ENCODE measurements at regions not wholly inside any gene's neighbourhood (a gene's known extent, or its start where the extent isn't known, plus 50 kb on each side); places are given as distances from the start of the nearest gene placed in this dataset.

- H2BK20ac ChIP-seq (ENCODE audit: low read depth, low read length), result no peak overlapping the region
- H2AK9ac ChIP-seq (replicated peaks; ENCODE audit: low read depth, low read length, poor library complexity), result no peak overlapping the region
- TF ChIP-seq CEBPB (IDR thresholded peaks at IDR 0.05; ENCODE audit: low read depth, low read length) (no peak), MAFK (IDR thresholded peaks at IDR 0.05; ENCODE audit: low read depth, low read length) (no peak), ELK1 (IDR thresholded peaks at IDR 0.05; ENCODE audit: borderline replicate concordance, low read depth, low read length) (no peak), MAZ (IDR thresholded peaks at IDR 0.05; ENCODE audit: borderline replicate concordance, low read depth, low read length) (no peak), RFX5 (IDR thresholded peaks at IDR 0.05; ENCODE audit: low read depth, low read length) (no peak), BHLHE40 (IDR thresholded peaks at IDR 0.05; ENCODE audit: low read depth, low read length) (no peak), CTCF (conservative IDR thresholded peaks at IDR 0.05; ENCODE audit: low read depth, low read length) (no peak), RCOR1 (IDR thresholded peaks at IDR 0.05; ENCODE audit: insufficient replicate concordance, low read length) (no peak), NFE2L2 (IDR thresholded peaks at IDR 0.05; ENCODE audit: low read depth, low read length) (no peak), CHD1 (IDR thresholded peaks at IDR 0.05; ENCODE audit: low read depth, low read length) (no peak), USF2 (IDR thresholded peaks at IDR 0.05; ENCODE audit: low read depth, low read length) (no peak)
- no peak overlapping the region for H2BK15ac ChIP-seq (ENCODE audit: low read depth, low read length)
- H2AK5ac ChIP-seq (ENCODE audit: low read depth, low read length), result no peak overlapping the region
- H4K5ac ChIP-seq (ENCODE audit: low read depth, low read length), result no peak overlapping the region
- POLR2A ChIA-PET (ENCODE audit: unreplicated experiment), result no interaction called here
- no peak overlapping the region for H2BK120ac ChIP-seq (ENCODE audit: low read depth, low read length)
- H2AFZ ChIP-seq (replicated peaks; ENCODE audit: low read length, poor library complexity), result no peak overlapping the region
- no peak overlapping the region for H3K4me2 ChIP-seq (ENCODE audit: low read depth, low read length)
- H4K20me1 ChIP-seq (ENCODE audit: insufficient read depth, low read length), result no peaks in the 10 kb centered on the region
- no peaks in the 10 kb centered on the region for H3K9me3 ChIP-seq (ENCODE audit: control insufficient read depth, insufficient read depth, low read length)
- no CpG with 5 or more reads among the region's 3 CpGs for WGBS, 2 experiments (ENCODE audit: extremely low coverage in 2 of 2, insufficient read length in 1 of 2)
- H3K56ac ChIP-seq (ENCODE audit: extremely low read depth, insufficient read depth, low read length), result no peak overlapping the region
- in situ Hi-C loops (cut with MboI; ENCODE audit: low sequenced_read_pairs) (no loop called here), intact Hi-C loops (cut with micrococcal nuclease) (no loop called here), dilution Hi-C loops (cut with HindIII; ENCODE audit: low sequenced_read_pairs, unreplicated experiment) (no loop called here)
- H3K79me1 ChIP-seq (ENCODE audit: low read depth in 1 of 2, low read length in 2 of 2), result 0 out of 4 replicates have a peak, but pooled peaks cover 0 to 3% of the 10 kb centered on the region in 2 experiments
- H3K4ac ChIP-seq (ENCODE audit: low read depth, low read length), result no peak overlapping the region
- no peak overlapping the region for H4K91ac ChIP-seq (ENCODE audit: insufficient read depth, low read depth, low read length)
- no peak overlapping the region for H3K9ac ChIP-seq (ENCODE audit: low read depth, low read length)
- H2BK5ac ChIP-seq (ENCODE audit: low read depth, low read length, poor library complexity, severe bottlenecking), result no peak overlapping the region
- peaks cover 3% of the 10 kb centered on the region; the same call in 1 of the 2 replicates for H3K4me1 ChIP-seq (ENCODE audit: control insufficient read depth, insufficient read depth, low read length)
- no peak overlapping the region for H3K4me3 ChIP-seq (ENCODE audit: insufficient read depth, low read depth, low read length)
- H3K36me3 ChIP-seq (ENCODE audit: control insufficient read depth, insufficient read depth, low read length), result no peaks in the 10 kb centered on the region
- H3K18ac ChIP-seq (ENCODE audit: low read depth, low read length), result no peak overlapping the region
- peaks cover 4% of the 10 kb centered on the region; the same call in 1 of the 2 replicates for H3K9me1 ChIP-seq (ENCODE audit: insufficient read depth, low read length)
- CTCF ChIA-PET, result interaction anchor here (0.6 to 1.5 kb wide), 2 partner anchors 208 to 587 kb away, joined by 3 to 7 read pairs; no protein-coding TSS in a partner anchor
- BruUV-seq (replicated peaks), result no TSS peak
- H3K23ac ChIP-seq (ENCODE audit: low read depth, low read length), result no peak overlapping the region
- DNase-seq (no peak), ATAC-seq (ENCODE audit: low read depth) (no peak)
- no peak overlapping the region for H3K14ac ChIP-seq (replicated peaks; ENCODE audit: low read depth, low read length)
- H4K8ac ChIP-seq (ENCODE audit: low read depth in 2 of 2, low read length in 2 of 2), result no peak overlapping the region
- no peaks in the 10 kb centered on the region for H3K27me3 ChIP-seq (ENCODE audit: control insufficient read depth, insufficient read depth, low read length)
- no peak overlapping the region for H3K27ac ChIP-seq (ENCODE audit: insufficient read depth, low read length)
These were observed 94.8 kb downstream of the NUDT12 start for GRCh38 chr5:103467831-103468230.
